Activated gamma-delta T cell treated with Interleukin-2 at 50 U/mL for 16 hours (primary cell): ENCODE measurements at regions not wholly inside any gene's neighbourhood (a gene's known extent, or its start where the extent isn't known, plus 50 kb on each side); places are given as distances from the start of the nearest gene placed in this dataset.

Experiments
- DNase-seq: peaks from one replicate; pipeline ENCODE4 v3.0.0-alpha.2; 2020

GRCh38 chr7:25520516-25520915 lies 292.2 kb upstream of the NPVF start:
- no peak for DNase-seq

GRCh38 chr7:25521236-25521635 lies 292.9 kb upstream of the NPVF start:
- DNase-seq = no peak

- DNase-seq = no peak
Measured at GRCh38 chr7:25522727-25523126, 294.4 kb upstream of the NPVF start.

GRCh38 chr7:25527665-25528170 lies 299.4 kb upstream of the NPVF start:
- no peak for DNase-seq

GRCh38 chr7:25529320-25529719 lies 301.0 kb upstream of the NPVF start:
- DNase-seq = no peak

- no peak for DNase-seq
Measured at GRCh38 chr7:25536851-25537250, 308.6 kb upstream of the NPVF start.

- DNase-seq = no peak
Measured at GRCh38 chr7:25537662-25538375, 309.5 kb upstream of the NPVF start.

GRCh38 chr7:25541094-25541821 lies 313.0 kb upstream of the NPVF start:
- DNase-seq = no peak

- no peak for DNase-seq
Measured at GRCh38 chr7:25541877-25542276, 313.6 kb upstream of the NPVF start.

GRCh38 chr7:25543210-25543609 lies 314.9 kb upstream of the NPVF start:
- DNase-seq = no peak

- no peak for DNase-seq
Measured at GRCh38 chr7:25543798-25544197, 315.5 kb upstream of the NPVF start.

- DNase-seq = no peak
Measured at GRCh38 chr7:25544254-25544653, 316.0 kb upstream of the NPVF start.

GRCh38 chr7:25545124-25546008 lies 317.1 kb upstream of the NPVF start:
- no peak for DNase-seq

- DNase-seq = no peak
Measured at GRCh38 chr7:25546306-25546705, 318.0 kb upstream of the NPVF start.

- no peak for DNase-seq
Measured at GRCh38 chr7:25549271-25549921, 321.1 kb upstream of the NPVF start.

- DNase-seq = no peak
Measured at GRCh38 chr7:25550149-25550548, 321.9 kb upstream of the NPVF start.

GRCh38 chr7:25552998-25553397 lies 324.7 kb upstream of the NPVF start:
- DNase-seq = no peak

GRCh38 chr7:25553580-25554291 lies 325.4 kb upstream of the NPVF start:
- DNase-seq = no peak

GRCh38 chr7:25557379-25557917 lies 329.2 kb upstream of the NPVF start:
- DNase-seq = no peak

- DNase-seq = no peak
Measured at GRCh38 chr7:25557930-25558329, 329.6 kb upstream of the NPVF start.

GRCh38 chr7:25558605-25559004 lies 330.3 kb upstream of the NPVF start:
- no peak for DNase-seq
